Coronary artery (tissue), 2 donors: ENCODE measurements at regions not wholly inside any gene's neighbourhood (a gene's known extent, or its start where the extent isn't known, plus 50 kb on each side); places are given as distances from the start of the nearest gene placed in this dataset.

Experiments used
- DNase-seq: peaks from one replicate; pipeline ENCODE4 v3.0.0-alpha.2; 2017; ENCODE audit warnings: low spot score
- H3K27ac ChIP-seq, 2 donors: fragments of 200-600 bp; sonication (generic); one replicate each; pipeline ENCODE4 v1.5.1; 2016 to 2019
- H3K4me3 ChIP-seq: fragments of 200-600 bp; sonication (generic); 2 replicates; pipeline ENCODE4 v1.5.1; 2016; ENCODE audit warnings: mild to moderate bottlenecking, moderate library complexity
- TF ChIP-seq, protein P1 (sequence below): fragments of 200-600 bp; sonication (generic); IDR thresholded peaks from one replicate; pipeline ENCODE4 v1.5.1; 2019; ENCODE audit warnings: antibody characterized with exemption

DNA sequence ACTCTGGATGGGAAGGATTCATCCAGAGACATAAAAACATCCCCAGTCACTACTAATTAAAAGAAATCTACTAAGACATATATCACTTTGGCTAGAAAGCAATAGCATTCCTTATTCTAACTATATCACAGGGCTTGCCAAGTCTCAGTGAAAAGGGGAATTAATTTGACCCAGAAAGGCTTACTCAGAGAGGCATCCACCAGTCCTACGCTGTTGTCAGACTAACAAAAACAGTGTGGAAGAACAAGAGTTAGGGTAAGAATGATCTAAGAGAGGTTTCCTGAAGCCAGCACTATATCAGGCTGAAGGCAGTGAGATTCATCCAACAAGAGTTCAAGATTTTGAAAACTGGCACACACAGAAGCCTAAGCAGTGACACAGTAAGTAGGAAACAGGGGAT lies 126.1 kb downstream of the GDAP2 start:
- Histone ChIP-seq H3K27ac (no peak overlapping the region), H3K4me3 (no peak overlapping the region)
- TF ChIP-seq, protein P1, sequence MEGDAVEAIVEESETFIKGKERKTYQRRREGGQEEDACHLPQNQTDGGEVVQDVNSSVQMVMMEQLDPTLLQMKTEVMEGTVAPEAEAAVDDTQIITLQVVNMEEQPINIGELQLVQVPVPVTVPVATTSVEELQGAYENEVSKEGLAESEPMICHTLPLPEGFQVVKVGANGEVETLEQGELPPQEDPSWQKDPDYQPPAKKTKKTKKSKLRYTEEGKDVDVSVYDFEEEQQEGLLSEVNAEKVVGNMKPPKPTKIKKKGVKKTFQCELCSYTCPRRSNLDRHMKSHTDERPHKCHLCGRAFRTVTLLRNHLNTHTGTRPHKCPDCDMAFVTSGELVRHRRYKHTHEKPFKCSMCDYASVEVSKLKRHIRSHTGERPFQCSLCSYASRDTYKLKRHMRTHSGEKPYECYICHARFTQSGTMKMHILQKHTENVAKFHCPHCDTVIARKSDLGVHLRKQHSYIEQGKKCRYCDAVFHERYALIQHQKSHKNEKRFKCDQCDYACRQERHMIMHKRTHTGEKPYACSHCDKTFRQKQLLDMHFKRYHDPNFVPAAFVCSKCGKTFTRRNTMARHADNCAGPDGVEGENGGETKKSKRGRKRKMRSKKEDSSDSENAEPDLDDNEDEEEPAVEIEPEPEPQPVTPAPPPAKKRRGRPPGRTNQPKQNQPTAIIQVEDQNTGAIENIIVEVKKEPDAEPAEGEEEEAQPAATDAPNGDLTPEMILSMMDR: no peak
- no peak for DNase-seq

DNA sequence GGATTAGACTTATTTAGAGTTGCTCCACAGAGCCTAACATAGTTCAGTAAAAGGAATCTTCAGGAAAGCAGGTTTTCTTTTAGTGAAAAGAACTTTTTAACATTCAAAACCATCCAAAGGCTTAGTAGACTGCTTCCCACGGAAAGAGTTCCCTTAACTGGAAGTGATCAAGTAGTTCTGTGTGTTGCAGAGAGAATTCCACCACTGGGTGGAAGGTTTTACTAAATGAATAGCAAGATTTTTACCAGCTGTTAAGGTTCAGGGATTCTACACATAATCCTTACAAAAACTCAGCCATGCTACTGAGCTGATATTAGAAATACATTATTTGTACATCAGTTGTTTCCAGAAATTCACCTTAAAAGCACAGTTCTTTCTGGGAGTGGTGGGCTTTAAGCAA lies 119.7 kb downstream of the GDAP2 start:
- TF ChIP-seq, protein P1: no peak
- DNase-seq: no peak
- Histone ChIP-seq H3K4me3 (no peak overlapping the region), H3K27ac (peak overlapping the region in 1 of 2 donors; percentile 31)

DNA sequence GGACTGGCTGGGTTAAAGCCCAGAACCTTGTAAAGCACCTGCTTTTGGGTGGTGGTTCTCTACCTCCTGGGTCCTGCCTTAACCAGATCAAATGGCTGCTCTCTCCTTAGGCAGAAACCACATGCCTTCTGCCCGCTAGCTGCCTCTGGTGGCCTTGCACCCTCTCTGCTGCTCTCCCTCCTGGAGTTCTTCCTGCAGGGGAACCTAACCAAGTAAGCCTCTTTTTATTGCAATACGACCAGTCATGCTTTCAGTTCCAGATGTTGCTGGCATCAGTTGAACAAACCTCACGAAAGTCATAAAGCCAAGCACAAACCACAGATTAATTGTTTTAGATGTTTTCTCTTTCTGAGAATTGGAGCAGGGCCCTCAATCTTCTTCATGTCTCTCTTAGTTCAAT lies 118.9 kb downstream of the GDAP2 start:
- no peak overlapping the region for H3K27ac ChIP-seq
- DNase-seq: no peak
- no peak overlapping the region for H3K4me3 ChIP-seq
- TF ChIP-seq, protein P1: no peak

DNA sequence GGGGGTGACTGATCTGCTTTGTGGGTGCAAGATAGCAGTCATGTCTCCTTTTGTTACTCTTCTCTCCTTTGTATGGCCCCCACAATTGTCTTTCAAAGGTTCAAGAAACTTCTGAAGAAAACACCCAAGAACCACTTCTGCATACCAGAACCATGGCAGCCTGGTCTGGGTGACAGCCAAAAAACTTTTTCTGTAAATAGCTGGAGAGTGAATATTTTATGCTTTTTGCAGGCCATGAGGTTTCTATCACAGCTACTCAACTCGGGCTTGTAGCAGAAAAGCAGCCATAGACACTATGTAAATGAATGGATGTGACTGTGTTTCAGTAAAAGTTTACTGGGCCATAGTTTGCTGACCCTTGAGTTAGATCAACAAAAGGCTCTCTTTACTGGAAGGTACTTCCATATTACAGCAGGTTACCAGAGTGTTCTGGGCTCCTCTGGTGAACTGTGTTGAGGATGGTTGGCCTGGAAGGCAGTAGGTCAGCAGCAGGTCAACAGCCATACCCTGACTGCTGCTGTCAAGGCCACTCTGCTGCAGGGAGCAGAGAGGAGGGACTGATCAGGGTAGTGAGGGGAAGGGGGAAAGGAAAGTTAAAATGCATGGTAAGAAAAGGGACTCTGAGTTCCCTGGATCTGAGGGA lies 116.4 kb downstream of the GDAP2 start:
- TF ChIP-seq, protein P1: no peak
- no peak for DNase-seq

More for the DNA sequence above, 116.4 kb downstream of the GDAP2 start:
- Histone ChIP-seq H3K27ac (peak overlapping the region in 1 of 2 donors; percentile 45), H3K4me3 (no peak overlapping the region)
